ENCODE measurements at regions not wholly inside any gene's neighbourhood (a gene's known extent, or its start where the extent isn't known, plus 50 kb on each side); places are given as distances from the start of the nearest gene placed in this dataset.
"Not testable (repeated sequence)": the region's sequence is repeated elsewhere in the genome, so short reads cannot be mapped to it uniquely, and the experiment has no call there.

GRCh38 chr7:4437916-4438315, 244.2 kb upstream of the FOXK1 start:
- DNase-seq (ENCODE audit: low spot score) = no peak

GRCh38 chr7:4438723-4439245, 243.3 kb upstream of the FOXK1 start:
- no peak for DNase-seq (ENCODE audit: low spot score)

GRCh38 chr7:4439444-4439843, 242.7 kb upstream of the FOXK1 start:
- DNase-seq (ENCODE audit: low spot score) = no peak

- no peak for DNase-seq (ENCODE audit: low spot score)
Observed at GRCh38 chr7:4444106-4444505, 238.0 kb upstream of the FOXK1 start.

GRCh38 chr7:4445777-4446176, 236.3 kb upstream of the FOXK1 start:
- no peak for DNase-seq (ENCODE audit: low spot score)

GRCh38 chr7:4449263-4449662, 232.8 kb upstream of the FOXK1 start:
- no peak for DNase-seq (ENCODE audit: low spot score)

GRCh38 chr7:4450483-4450882, 231.6 kb upstream of the FOXK1 start:
- no peak for DNase-seq (ENCODE audit: low spot score)

GRCh38 chr7:4460597-4460996, 221.5 kb upstream of the FOXK1 start:
- no peak for DNase-seq (ENCODE audit: low spot score)

GRCh38 chr7:4461531-4461930, 220.6 kb upstream of the FOXK1 start:
- no peak for DNase-seq (ENCODE audit: low spot score)

GRCh38 chr7:4468320-4469102, 213.6 kb upstream of the FOXK1 start:
- no peak for DNase-seq (ENCODE audit: low spot score)

- DNase-seq (ENCODE audit: low spot score) = no peak
Observed at GRCh38 chr7:4470246-4470645, 211.8 kb upstream of the FOXK1 start.

GRCh38 chr7:4472728-4473127, 209.4 kb upstream of the FOXK1 start:
- no peak for DNase-seq (ENCODE audit: low spot score)

- DNase-seq (ENCODE audit: low spot score) = peak; percentile 3
Observed at GRCh38 chr7:4479367-4480039, 202.6 kb upstream of the FOXK1 start.

- not testable (repeated sequence) for DNase-seq (ENCODE audit: low spot score)
Observed at GRCh38 chr7:4480131-4480530, 202.0 kb upstream of the FOXK1 start.

GRCh38 chr7:4483851-4484250, 198.2 kb upstream of the FOXK1 start:
- no peak for DNase-seq (ENCODE audit: low spot score)

- DNase-seq (ENCODE audit: low spot score) = no peak
Observed at GRCh38 chr7:4484545-4484944, 197.6 kb upstream of the FOXK1 start.

GRCh38 chr7:4486907-4487306, 195.2 kb upstream of the FOXK1 start:
- DNase-seq (ENCODE audit: low spot score) = no peak

- not testable (repeated sequence) for DNase-seq (ENCODE audit: low spot score)
Observed at GRCh38 chr7:4496911-4497310, 185.2 kb upstream of the FOXK1 start.

GRCh38 chr7:4500812-4501211, 181.3 kb upstream of the FOXK1 start:
- no peak for DNase-seq (ENCODE audit: low spot score)

GRCh38 chr7:4507886-4508285, 174.2 kb upstream of the FOXK1 start:
- not testable (repeated sequence) for DNase-seq (ENCODE audit: low spot score)

GRCh38 chr7:4513450-4513849, 168.6 kb upstream of the FOXK1 start:
- no peak for DNase-seq (ENCODE audit: low spot score)

- no peak for DNase-seq (ENCODE audit: low spot score)
Observed at GRCh38 chr7:4519819-4520520, 162.1 kb upstream of the FOXK1 start.

GRCh38 chr7:4523219-4523618, 158.9 kb upstream of the FOXK1 start:
- no peak for DNase-seq (ENCODE audit: low spot score)

All from cerebellar cortex (tissue), 1 donor.